HK-2 (cell line): ENCODE measurements at regions not wholly inside any gene's neighbourhood (a gene's known extent, or its start where the extent isn't known, plus 50 kb on each side); places are given as distances from the start of the nearest gene placed in this dataset.
"Not testable (repeated sequence)": the region's sequence is repeated elsewhere in the genome, so short reads cannot be mapped to it uniquely, and the experiment has no call there.

Source experiments
- DNase-seq: peaks from one replicate; pipeline ENCODE4 v3.0.0-alpha.2; 2018; ENCODE audit not compliant: unreplicated experiment

DNA sequence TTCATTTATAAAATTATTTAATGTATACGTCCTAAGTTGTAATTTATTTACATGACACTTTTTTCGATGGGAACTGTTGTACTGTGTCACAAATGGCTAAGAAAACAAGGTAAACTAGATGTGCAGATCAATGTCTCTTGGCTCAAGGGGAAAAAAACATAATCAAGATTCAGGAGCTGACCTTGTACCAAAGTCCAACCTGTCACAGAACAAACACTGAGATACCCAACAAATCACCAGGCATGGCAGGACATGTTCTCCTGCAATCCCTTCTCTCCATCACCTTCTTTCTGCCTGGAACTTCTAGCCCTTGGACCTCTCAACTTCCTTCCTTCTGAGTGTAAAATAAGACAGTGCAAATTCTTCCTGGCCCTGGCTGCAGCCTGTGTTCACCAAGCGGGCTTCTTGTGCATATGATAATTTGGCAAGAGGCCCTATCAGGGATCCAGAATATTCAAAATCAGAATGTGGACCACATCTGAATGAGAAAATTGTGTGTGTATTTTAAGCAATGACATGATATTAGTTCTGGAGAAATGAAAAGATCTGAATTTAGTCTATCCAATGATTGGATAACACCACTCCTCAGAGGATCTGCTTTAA, 445.9 kb downstream of the ZNF536 start:
- DNase-seq = no peak

DNA sequence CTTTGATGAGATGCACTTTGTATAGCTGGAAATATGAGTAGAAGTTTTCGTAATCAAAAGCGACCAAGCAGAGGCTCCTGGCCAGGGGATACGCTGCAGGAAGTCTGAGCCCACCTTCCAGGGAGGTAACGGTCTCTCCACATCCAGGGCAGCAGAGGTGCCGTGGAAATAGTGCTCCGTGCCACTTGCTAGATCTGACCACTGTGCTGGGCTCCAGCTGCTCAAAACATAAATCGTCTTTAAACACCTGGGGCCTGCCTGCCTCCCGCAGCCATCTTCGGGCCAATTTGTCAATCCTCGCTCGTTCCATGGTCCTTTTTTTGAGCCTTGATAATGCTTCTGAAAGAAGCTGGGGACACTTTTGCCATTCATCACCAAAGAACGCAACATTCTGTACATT, 445.0 kb downstream of the ZNF536 start:
- no peak for DNase-seq

DNA sequence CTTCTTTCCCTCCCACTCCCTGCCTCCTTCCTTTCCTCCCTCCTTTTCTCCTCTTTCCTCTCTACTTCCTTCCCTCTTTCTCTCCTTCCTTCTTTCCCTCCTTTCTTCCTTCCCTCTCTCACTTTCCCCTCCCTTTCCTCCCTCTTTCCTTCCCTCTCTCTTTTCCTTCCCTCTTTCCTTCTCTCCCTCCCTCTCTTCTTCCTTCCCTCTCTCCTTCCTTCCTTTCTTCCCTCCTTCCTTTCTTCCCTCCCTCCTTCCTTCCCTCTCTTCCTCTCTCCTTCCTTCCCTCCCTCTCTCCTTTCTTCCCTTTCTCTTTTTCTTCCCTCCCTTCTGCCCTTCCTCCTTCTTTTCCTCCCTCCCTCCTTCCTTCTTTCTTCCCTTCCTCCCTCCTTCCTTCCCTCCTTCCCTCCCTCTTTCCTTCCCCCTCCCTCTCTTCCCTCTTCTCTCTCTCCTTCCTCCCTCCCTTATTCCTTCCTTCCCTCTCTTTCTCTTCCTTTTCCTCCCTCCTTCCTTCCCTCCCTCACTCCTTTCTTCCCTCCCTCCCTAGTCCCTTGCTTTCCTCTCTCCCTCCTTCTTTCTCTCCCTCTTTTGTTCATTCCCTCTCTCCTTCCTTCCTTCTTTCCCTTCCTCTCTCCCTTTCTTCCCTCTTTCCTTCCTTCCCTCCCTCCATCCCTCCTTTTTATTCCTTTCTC, 443.9 kb downstream of the ZNF536 start:
- DNase-seq = no peak

DNA sequence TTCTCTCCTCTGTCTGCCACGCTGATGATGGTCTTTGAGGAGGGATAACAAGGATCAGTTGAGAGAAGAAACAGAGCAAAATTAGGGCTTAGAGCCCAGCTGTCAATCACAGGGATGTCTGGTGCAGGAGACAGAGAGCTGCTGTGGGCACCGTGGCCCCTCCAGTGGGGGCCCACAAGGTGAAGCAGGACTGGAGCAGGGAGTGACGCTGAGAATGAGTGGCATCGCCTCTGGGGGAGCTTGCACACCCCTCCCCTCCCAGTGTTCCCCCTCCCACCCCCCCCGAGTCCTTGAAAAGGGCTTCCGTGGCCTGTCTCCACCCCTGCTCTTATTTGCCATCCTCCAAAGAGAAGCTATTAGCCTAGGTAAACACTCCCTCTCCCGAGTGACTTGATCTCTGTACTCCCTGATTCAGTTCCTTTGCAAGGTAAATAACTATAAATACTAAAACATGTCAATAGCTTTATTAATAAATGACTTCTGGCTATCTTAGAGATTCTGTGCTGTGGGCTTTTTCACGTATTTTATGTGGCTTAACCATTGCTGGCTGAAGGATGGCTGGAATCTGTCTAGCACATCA, 440.0 kb downstream of the ZNF536 start:
- DNase-seq = no peak

DNA sequence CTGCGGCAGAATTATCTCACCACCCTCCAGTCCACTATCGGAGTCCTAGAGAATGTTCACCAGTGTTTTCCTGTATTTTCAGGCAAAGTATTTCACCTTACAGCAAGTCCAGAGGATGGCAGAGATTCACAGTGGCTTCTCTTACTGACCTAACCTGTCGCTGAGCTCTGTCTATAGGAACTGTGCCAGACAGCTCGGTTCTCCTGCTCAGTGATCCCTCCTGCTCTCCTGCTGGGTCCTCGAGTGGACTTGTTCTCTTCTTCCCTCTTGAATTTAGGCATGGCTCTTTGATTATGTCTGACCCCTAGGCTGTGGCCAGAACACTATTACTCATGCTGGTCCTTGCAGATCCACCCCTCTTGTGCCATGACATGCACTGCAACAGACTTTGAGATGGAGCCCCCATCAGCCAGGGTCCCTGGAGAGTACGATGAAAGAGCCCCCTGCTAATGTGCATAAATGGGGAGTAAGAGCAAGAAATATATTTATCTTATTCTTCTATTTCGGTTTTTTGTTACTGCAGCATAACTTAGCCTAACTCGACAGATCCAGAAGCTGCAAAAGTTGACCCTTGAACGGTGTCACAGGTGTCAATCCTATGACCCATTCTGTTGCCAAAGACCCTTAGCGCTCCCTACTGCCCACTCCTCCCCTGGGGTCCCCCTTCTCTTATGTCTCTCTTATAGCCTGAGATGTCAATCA, 439.4 kb downstream of the ZNF536 start:
- no peak for DNase-seq

DNA sequence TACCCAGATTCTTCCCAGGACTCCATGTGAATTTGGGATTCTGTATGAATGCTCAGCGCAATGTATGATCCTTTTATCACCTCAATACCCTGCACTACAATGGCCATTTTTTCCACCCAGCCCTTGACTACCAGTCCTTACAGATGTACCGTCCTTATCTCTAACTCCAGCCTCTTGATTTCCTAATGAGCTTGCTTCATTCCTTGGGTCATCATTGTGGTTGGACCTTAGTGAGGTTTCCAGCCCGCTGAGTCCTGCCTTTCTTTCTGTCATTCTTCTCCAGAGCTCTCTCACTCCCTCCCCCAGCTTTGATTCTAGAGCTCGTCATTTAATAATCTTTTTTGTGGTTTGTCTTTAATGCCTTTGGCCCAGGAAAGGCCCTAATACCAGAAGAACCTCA, 438.5 kb downstream of the ZNF536 start:
- no peak for DNase-seq

DNA sequence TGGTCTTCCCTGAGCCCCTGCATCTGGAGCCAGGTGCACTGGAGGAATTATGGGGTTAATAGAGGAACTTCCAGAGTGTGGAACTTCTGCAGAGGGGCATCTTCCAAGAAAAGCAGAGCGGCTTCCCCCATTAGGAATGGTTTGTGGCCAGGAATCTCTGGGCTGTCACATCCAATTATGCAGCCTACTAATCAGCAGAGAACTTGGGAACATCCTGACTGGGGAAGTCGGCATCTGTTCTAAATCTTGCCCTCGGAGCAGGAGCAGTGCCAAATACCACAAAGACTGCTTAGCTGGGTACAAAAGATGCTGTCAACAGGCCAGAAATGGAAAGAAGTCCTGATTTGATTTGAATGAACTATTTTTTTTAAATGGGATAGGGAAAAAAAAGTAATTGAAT, 435.1 kb downstream of the ZNF536 start:
- no peak for DNase-seq

DNA sequence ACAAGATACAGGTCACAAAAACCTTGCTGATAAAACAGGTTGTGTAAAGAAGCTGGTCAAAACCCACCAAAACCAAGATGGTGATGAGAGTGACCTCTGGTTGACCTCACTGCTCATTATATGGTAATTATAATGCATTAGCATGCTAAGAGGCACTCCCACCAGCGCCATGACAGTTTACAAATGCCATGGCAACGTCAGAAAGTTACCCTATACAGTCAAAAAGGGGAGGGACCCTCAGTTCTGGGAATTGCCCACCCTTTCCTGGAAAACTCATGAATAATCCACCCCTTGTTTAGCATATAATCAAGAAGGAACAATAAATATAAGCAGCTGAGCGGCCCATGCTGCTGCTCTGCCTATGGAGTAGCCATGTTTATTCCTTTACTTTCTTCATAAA, 434.1 kb downstream of the ZNF536 start:
- DNase-seq = no peak

DNA sequence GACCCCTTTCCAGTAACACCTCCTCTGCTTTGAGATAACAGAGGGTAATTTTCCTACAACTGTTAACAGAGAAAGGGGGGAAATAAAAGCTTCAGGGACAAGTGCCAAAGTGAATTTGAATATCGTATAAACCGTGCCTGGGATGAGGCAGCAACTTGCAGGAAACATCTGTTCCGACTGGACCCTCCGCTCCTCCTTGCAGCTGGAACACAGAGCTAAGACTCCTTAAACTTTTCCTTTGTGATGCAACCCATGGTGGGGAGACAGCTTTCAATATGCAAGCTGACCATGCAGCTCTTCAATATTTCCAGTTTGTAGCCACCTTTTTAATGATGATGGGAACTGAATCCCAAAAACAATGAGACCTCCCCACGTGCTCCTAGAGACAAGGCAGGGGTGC, 432.6 kb downstream of the ZNF536 start:
- DNase-seq = no peak

DNA sequence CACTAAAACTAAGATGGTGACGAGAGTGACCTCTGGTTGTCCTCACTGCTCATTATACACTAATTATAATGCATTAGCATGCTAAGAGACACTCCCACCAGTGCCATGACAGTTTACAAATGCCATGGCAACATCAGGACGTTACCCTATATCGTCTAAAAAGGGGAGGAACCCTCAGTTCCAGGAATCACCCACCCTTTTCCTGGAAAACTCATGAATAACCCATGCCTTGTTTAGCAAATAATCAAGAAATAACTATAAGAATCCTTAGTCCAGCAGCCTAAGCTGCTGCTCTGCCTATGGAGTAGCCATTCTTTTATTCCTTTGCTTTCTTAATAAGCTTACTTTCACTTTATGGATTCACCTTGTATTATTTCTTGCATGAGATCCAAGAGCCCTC, 432.1 kb downstream of the ZNF536 start:
- DNase-seq = not testable (repeated sequence)

DNA sequence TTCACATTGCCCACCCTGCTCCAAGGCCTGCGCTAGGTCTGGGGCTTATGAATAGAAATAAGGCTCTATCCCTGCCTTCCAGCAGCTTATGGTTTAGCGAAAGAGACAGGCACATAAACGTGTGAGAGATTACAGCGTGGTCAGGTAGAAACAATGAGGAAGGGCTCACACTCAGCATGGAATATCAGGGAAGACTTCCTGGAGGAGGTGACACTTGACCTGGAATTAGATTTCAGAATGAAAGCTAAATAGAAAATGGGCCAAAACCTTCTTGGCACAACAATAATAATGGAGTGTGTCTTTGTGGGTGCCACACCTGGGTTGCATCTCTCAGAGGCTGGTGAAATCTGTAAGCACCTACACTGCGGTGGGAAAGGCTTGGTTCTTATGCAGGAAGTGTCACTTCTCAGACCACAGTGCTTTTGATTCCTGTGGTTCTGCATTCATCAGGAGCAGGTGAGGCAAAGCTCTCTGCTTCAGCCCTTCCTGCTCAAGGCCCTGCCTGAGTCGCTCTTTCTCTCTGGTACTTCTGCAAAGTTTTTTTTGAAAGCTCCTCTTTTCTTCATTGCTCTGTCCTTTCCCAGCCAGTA, 430.3 kb downstream of the ZNF536 start:
- DNase-seq = no peak

DNA sequence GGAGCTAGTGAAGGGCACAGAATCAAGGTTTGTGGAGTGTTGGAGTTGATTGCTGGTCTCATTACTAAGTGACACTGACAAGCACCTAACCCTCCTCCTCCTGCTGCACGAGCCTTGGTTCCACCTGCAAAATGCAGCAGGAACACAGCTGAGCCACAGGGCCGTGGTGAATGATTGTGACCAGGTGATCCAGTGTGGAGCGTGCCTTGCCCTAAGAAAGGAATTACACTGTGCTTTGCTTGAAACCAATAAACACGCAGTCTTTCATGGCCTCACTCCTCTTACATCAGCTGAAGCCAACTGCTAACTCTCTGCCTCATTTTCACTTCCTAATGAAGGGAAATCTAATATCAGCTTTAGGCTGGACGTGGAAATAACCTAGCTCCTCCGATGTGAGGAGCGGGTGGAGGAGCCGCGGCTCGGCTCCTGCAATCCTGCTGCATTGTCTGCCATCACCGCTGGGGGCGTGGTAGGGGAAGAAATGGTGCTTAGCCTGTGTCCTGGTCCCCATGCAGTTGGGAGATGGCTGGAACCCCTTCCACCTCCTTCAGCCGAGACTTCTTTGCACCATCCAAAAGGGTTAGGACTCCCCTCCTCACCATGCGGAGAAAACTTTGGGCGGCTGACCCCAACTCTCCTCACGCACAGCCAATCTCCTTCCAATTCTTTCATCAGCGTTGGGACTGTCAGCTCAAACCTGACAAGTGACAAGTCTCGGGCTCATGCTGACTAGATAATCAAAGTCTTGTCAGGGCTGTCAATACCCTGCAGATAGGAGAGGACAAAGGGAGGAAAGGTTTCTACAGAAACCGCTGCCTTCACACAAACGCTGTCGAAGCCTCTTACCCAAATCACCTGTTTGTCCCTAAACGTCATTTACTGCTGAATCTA, 427.9 kb downstream of the ZNF536 start:
- DNase-seq = peak; percentile 11

DNA sequence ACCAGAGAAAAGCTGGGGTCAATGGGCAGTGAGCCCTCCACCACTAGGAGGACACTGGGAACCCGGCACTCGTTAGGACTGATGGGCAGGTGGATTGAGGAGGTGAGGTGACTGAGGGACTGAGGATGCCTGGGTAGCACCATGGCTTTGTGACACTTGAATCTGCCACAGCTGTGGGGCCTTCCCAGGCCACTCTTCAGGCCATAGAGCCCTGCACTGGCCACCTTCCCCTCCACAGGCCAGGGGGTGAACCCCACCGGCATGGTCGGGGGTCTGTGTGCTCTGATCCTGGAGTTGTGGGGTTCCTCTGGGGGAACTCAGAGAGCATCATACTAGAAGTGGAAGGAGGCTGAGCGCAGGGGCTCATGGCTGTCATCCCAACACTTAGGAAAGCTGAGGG, 423.5 kb downstream of the ZNF536 start:
- DNase-seq = no peak

DNA sequence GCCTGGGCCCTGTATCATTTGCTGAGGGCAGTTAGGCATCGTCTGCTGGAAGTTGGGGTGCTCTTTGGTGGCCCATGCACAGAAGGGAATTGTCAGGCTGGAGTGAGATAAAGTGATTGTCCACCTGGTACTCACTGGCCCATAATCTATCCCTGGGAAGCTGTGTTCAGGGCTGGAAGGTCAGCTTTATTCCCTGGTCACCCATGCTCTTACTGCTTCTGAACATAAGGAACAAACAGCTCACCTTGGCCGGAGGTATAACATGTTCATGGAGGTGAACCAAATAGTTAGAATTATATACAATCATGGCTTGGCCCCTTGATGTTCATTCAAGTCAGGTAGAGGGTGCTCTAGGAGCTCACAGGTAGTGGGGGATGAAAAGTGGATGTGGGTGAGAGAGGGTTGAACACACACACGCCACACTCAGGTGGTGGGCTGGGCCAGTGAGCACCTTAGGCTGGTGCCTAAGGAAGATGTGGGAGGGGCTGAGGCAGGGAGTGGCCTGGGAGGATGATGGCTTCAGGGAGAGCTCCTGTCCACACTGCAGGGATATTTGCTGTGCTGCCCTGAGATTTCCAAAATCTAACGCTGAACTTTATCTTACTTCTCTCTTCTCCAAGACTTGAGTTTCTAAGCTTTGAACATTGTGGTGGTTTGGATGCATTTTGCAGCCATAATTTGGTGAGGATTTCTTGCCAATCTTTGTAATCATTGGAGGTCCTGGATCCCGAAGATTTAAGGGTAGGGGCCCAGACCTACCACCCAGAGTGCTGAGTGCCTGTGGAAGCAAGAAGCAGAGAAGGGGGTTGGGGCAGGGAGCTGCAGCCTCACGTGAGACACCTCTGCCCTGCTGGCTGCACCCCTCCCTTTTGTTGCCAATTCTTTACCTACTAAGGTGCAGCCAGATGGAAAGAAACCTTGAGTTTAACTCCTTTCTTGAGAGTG, 420.6 kb downstream of the ZNF536 start:
- no peak for DNase-seq

DNA sequence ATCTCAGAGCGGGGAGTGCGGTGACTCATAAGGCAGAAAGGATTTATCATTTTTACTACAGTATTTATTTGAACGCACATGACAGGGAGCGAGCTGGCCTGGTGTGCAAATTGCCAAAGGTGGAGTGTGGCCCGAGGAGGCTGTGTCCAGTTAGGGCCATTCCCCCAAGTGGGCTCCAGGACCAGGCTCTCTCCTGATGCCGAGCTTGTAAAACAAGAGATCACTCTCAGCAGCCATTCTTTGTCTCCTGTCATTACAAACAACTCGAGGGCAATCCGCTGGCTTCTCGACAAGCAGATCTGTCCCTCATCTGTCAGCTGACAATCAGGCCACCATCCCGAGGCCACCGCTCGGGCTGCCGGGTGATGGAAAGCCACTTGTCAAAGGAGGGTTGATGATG, 418.9 kb downstream of the ZNF536 start:
- DNase-seq = no peak

DNA sequence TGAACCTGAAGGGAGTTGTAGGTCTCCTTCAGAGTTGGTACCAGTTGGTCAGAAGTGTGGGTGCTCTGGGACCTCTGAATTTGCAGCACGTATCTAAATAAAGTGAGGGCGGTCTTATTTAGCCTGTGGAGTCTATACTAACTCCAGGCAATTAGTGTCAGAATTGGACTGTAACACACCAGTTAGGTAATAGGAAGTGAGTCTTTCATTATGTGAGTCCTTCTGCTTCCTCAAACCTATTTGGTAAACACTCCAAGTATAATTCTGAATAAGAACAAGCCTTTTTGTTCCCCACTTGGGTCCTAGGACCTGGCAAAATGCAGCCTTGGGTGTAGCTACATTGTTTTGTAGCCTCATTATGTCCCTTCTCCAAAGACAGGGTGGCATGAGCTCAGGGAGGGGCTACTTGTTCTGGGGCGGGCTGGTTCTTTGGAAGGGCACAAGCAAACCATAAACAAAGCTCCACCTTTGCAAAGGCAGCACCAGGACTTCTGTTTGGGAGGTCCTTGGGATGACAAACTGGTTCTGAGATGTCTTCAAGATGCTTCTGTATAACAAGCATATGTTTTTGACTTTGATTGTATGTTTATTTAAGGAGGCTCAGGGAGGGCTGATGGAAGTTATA, 418.0 kb downstream of the ZNF536 start:
- DNase-seq = no peak

DNA sequence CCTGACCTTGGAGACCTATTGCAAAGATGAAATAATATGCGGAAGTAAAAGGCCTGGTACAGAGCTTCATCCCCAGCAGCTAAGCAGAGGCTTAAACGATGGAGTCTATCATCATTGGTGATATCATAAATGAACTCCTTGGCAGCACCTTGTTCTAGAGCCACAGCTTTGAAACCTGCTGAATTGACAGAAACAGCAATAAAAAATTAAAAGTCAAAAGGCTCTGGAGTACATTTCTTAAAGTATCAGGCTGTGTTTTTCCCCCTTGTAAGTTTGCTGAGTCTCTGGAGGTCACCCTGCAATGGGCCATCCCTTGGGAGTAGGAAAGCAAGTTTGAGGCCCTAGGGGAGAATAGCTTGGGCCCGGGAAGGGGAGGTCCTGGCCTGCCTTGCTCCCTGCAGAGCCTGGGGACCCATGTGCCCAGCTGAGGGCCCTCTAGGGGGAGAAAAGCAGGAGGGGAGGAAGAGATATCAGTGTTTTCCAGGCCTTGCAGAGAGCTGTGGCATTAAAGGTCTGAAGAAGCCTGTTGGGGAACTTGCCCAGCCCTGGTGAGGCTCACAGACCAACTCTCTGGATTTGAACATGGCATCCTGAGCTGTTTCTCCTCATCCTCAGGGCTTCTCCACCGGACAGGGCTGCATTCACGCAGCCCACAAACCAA, 416.1 kb downstream of the ZNF536 start:
- DNase-seq = no peak

DNA sequence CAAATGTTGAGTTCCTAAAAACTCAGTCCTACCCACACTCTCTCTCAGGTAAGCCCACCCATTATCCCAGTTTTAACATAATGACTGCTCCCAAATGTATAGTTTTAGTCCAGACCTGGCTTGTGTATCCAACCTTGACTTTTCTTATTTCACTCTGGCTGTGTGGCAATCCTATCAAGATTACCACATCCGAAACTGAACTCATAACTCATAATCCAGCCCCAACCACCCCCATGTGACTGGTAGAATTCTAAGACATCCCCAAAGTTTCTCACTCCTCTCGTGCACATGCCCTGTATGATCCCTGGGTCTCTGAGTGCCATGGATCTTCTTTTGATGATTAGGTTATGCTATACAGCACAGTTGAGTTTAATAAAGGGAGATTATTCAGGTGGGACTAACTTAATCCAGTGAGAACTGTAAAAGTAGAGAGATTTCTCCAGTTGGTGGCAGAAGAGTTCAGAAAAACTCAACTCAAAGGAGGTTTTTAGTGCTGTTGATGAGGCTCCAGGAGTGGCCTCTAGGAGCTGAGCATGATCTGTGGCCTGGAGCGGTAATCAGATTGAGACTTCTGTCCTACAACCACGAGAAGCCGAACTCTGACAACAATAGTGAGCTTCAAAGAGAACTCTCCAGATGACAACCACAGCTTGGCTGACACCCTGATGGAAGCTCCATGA, 413.4 kb downstream of the ZNF536 start:
- DNase-seq = no peak
